ENCODE measurements at regions not wholly inside any gene's neighbourhood (a gene's known extent, or its start where the extent isn't known, plus 50 kb on each side); places are given as distances from the start of the nearest gene placed in this dataset.

DNA sequence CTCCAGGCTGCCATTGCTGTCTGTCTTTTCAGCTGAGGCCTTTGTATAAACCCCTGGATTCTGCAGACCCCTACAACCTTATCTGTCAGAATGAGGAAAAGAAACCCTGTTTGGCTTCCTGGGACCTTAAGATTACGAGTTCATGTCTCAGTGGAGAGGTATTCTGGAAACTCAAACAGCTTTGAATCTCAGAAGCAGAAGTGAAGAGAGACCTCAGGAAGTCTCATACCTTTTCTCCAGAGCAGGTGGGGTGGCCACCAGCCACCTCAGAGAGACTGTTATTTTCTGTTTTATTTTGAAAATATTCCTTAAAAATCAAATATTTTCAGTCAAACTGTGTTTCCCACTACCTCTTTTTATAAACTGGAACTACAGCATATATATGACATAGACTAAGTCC is 457.5 kb downstream of the TMEM232 start:
- BruUV-seq (replicated peaks) = no TSS peak
- H3K9me3 ChIP-seq (replicated peaks; ENCODE audit: control insufficient read depth, insufficient read depth, low read length) = no peaks in the 10 kb centered on the region
- no peaks in the 10 kb centered on the region for H3K79me2 ChIP-seq (ENCODE audit: control insufficient read depth, insufficient read depth, low read length)
- no peak overlapping the region for H3K27ac ChIP-seq (ENCODE audit: insufficient read depth, low read depth, low read length)
- H3K4me2 ChIP-seq (ENCODE audit: insufficient read depth, low read length) = no peak overlapping the region
- no peak overlapping the region for H3K9ac ChIP-seq (replicated peaks; ENCODE audit: extremely low read depth, insufficient read depth, low read length)
- no peaks in the 10 kb centered on the region for H3K4me1 ChIP-seq (ENCODE audit: control insufficient read depth, extremely low read depth, insufficient read depth, low read length)
- H3K36me3 ChIP-seq (ENCODE audit: control insufficient read depth in 2 of 2, extremely low read depth in 1 of 2, insufficient read depth in 2 of 2, low read length in 2 of 2) = no peaks in the 10 kb centered on the region
- ChIA-PET POLR2A (no interaction called here), CTCF (no interaction called here)
- TF ChIP-seq GATA2 (IDR thresholded peaks at IDR 0.05; ENCODE audit: insufficient read depth, insufficient read length, low read depth, low read length) (no peak), EZH2 (IDR thresholded peaks at IDR 0.05; ENCODE audit: borderline replicate concordance, low read depth, low read length, severe bottlenecking) (no peak), CTCF (IDR thresholded peaks at IDR 0.05; ENCODE audit: extremely low read depth in 1 of 2, insufficient read depth in 1 of 2, low read depth in 1 of 2, low read length in 2 of 2) (no peak), JUN (IDR thresholded peaks at IDR 0.05; ENCODE audit: borderline replicate concordance, insufficient read depth, insufficient read length, low read depth) (no peak), FOS (IDR thresholded peaks at IDR 0.05; ENCODE audit: borderline replicate concordance, insufficient read depth, low read length) (no peak), MYC (IDR thresholded peaks at IDR 0.05; ENCODE audit: low read depth, low read length) (no peak), POLR2A (IDR thresholded peaks at IDR 0.05; ENCODE audit: low read depth, low read length) (no peak), POLR2AphosphoS5 (IDR thresholded peaks at IDR 0.05; ENCODE audit: insufficient read depth, low read depth, low read length) (no peak)
- TF ChIP-seq, protein P1, sequence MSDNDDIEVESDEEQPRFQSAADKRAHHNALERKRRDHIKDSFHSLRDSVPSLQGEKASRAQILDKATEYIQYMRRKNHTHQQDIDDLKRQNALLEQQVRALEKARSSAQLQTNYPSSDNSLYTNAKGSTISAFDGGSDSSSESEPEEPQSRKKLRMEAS (IDR thresholded peaks at IDR 0.05; ENCODE audit: insufficient read depth, insufficient read length) = no peak
- H3K27me3 ChIP-seq (ENCODE audit: control insufficient read depth in 2 of 2, insufficient read depth in 2 of 2, low read length in 2 of 2) = no peaks in the 10 kb centered on the region
- no peaks in the 10 kb centered on the region for H4K20me1 ChIP-seq (replicated peaks; ENCODE audit: control insufficient read depth, extremely low read depth, insufficient read depth, low read length)
- no peak overlapping the region for H2AFZ ChIP-seq (ENCODE audit: low read depth, low read length)
- FAIRE-seq (no peak), DNase-seq (ENCODE audit: low read depth, low spot score) (no peak)
- H3K4me3 ChIP-seq (replicated peaks in 1 of 3; ENCODE audit: insufficient read depth in 1 of 3, low read depth in 1 of 3, low read length in 3 of 3) = no peak overlapping the region
- dilution Hi-C loops (cut with MboI; ENCODE audit: extremely low pct_ligation_motif_present, low sequenced_read_pairs) (no loop called here), intact Hi-C loops (cut with micrococcal nuclease) (no loop called here)
- no peaks in the 10 kb centered on the region for H3K9me1 ChIP-seq (replicated peaks; ENCODE audit: control insufficient read depth, extremely low read depth, insufficient read depth, low read length)

All from endothelial cell of umbilical vein (primary cell).